HG02981 (cell line): ENCODE measurements at regions not wholly inside any gene's neighbourhood (a gene's known extent, or its start where the extent isn't known, plus 50 kb on each side); places are given as distances from the start of the nearest gene placed in this dataset.

Experiments
- ATAC-seq: cut with Tn5 transposase; IDR thresholded peaks from one replicate; pipeline ENCODE4 v1.9.1; 2021; ENCODE audit warnings: mild to moderate bottlenecking, moderate library complexity; ENCODE audit not compliant: unreplicated experiment

GRCh38 chr20:58162986-58163385 lies 65.5 kb downstream of the ANKRD60 start:
- no peak for ATAC-seq

- no peak for ATAC-seq
Observed at GRCh38 chr20:58161192-58161591, 67.3 kb downstream of the ANKRD60 start.

DNA sequence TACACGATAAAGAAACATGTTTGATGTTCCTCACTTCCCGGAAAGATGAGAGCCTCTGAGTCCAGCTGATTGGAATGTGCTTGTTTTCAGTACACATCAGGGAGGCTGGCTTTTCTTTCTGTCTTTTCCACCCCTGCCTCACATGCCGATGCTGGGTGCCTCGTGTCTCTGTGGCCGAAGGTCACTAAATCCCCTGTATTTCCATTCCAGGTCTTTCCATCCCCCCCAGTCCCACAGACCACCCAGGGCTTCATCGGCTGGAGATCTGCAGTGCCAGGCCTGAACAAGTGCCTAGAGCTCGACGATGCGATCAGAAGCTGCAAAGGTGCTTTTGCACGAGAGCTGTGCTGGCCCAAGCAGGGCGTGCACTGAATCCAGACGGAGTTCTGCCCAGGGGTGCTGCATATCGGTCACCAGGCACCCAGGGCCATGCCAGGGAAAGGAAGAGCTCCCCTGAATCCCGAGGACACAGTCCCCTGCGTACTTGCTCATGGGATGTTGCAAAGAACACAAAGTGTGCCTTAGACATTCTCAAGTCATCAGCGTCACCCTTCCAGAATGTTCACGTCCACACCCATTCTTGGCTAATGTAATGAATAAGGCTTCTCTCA lies 67.9 kb downstream of the ANKRD60 start:
- ATAC-seq, result no peak

- no peak for ATAC-seq
Observed at GRCh38 chr20:58155148-58155925, 73.1 kb downstream of the ANKRD60 start.

DNA sequence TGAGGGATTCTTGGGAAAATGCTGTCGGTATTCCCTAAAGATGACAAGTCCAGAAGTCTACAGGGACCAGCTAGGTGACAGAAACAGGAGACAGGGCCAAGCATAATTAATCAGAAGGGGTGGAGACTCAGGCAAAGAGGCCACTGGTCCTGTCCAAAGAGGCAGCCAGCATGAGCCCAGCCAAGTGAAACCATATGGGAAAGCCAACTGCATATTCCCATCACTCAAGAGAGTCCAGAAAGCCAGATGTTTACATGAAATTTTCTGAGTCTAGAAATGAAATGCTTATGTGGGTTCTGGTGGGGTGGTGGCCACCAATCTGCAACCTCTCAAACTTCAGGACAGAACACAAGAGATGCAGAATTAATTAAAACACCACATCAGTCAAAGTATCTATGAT lies 74.3 kb downstream of the ANKRD60 start:
- ATAC-seq, result no peak

DNA sequence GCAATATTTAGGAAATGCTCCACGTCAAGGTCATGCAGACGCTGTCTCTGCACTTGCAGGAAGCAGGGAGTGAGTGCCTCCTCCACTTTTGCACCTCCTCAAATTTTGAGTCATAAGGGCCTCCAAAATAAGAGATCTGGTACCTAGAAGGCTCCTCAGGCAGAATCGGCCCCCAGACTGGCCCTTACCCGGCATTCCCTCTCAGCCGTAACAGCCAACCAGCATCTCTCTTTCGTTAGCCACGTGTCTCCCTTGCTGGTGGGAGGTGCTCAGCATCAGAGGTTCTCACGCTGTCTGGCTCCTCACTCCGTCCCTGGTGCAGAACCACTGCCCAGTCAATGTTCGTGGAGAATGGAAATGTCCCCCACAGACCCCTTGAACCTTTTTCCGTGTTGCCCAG lies 75.3 kb downstream of the ANKRD60 start:
- ATAC-seq, result no peak

GRCh38 chr20:58150772-58151171 lies 77.7 kb downstream of the ANKRD60 start:
- ATAC-seq, result no peak

- no peak for ATAC-seq
Observed at GRCh38 chr20:58149437-58150091, 78.9 kb downstream of the ANKRD60 start.

DNA sequence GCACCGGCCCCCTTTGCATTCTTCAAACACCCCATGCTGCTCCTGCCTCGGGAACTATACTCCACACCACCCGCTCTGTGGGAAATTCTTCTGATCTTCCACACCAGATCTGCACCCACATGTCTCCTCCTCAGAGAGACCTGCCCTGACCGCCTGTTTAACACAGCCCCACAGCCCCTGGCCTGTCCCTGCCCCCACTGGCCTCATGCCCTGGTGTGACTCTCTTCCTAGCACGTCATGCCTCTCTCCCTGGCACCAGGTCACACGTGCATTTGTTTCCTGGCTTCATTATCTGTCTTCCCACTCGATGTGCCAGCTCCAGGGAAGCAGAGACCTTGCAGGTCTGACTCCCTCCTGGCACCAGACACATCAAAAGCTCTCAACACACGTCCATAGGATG lies 79.6 kb downstream of the ANKRD60 start:
- no peak for ATAC-seq

- ATAC-seq, result no peak
Observed at GRCh38 chr20:58147628-58148370, 80.7 kb downstream of the ANKRD60 start.

DNA sequence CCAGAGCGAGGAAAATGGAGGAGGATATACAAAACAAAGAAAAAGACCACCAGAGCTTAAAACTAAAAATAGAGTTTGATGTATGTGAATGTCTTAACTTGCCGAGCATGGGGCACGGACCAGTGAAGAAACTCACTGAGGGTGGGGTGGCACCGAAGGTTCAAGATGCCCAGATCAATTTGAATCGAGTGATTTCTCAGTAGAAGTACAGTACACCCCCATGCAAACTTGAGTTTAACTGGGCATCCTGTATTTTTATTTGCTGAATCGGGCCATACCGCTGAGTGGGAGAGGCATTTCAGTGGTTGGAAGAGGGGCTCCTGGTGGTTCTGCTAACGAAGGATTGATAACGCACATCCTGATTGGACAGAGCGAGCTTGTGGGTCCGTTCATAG lies 81.7 kb downstream of the ANKRD60 start:
- ATAC-seq, result no peak

- ATAC-seq, result no peak
Observed at GRCh38 chr20:58146081-58146745, 82.2 kb downstream of the ANKRD60 start.

DNA sequence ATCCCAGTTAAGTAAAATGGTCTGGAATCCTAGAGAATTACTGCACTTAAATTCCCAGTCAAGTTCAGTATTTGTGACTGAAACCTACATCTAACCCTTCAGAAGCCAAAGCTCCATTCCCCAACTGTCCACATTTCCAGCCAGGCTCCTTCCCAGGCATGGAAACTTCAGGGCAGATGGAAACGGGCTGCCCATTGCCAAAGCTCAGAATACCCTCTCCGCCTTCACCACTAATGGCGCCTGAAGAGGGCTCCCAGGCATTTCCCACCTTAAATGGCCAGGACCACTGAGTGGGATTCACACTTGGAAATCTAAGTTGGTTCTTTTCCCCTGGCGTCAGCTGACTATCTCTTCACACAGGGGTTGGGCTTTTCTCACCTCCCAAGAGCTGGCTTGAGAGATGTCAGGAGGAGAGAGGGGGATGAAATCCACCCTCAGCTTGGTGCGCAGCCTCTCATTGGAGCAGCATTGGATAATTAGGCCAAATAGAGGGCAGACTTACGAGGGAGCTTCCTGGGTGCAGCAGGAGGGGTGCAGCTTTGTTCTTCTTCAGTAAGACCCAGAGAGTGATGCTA lies 82.9 kb downstream of the ANKRD60 start:
- ATAC-seq, result no peak

DNA sequence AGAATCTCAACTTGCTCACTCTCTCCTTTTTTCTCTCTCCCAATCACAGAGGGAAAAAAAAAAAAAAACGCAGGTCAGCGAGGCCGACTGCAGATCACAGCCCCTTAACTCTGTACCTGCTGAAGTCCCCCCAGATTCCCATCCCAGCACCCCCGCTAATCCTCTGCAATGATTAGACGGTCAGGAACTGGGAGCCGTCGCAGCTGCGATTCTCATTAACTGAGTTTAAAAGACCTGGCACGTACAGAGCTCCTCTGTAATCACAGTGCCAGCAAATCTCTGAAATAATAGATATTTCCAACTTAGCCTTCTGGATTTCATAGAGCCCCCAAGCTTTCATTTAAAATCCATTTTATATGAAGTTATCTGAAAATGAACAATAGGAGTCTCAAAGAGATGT lies 84.4 kb downstream of the ANKRD60 start:
- ATAC-seq, result no peak

DNA sequence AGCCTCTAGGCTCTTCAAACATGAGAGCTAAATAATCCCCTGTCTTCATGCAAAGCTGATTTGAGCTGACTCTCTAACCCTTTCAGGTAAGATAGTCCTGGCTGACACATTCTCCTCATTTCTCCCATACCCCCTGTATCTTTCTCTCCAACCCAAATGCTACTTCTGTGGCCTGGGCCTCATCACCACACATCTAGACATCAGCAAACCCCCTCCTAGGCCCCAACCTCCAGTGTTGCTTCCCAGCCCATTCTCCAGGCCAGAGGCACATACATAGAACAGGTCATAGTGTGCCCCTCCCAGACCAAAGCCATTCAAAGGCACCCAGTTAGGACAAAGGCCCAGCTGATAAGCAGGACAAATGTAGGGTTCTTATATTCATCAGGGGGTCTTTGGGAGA lies 84.9 kb downstream of the ANKRD60 start:
- ATAC-seq, result no peak

- no peak for ATAC-seq
Observed at GRCh38 chr20:58142843-58143185, 85.6 kb downstream of the ANKRD60 start.

GRCh38 chr20:58141971-58142842 lies 86.2 kb downstream of the ANKRD60 start:
- no peak for ATAC-seq

- ATAC-seq, result no peak
Observed at GRCh38 chr20:58141496-58141895, 87.0 kb downstream of the ANKRD60 start.

DNA sequence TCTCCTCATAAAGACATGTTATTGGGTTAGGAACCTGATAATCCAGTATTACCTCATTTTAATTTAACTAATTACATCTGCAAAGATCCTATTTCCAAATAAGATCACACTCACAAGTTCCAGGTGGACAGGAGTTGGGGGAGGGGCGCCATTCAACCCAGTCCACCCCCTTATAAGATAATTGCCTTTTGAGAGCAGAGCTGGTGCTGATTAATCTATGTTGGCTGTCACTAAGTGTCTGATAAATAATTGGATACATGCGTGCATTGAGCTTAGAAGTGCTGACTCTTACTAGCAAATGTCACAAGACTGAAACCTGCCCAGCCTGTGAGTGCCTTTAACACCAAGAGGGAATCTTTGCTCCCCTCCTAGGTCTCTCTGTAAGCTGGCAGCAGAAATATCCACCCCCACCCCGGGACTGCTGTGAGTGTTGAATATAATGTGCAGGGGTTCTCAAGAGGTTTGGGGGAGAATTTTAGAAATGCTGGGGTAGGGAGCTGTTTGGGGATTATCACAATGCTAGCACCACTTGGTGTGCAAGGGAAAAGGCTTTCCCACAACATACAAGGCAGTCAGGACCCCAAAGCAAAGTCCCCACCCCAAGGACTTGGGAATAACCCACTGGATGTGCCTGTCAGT lies 87.5 kb downstream of the ANKRD60 start:
- no peak for ATAC-seq
